HepG2 (cell line): ENCODE measurements at regions not wholly inside any gene's neighbourhood (a gene's known extent, or its start where the extent isn't known, plus 50 kb on each side); places are given as distances from the start of the nearest gene placed in this dataset.

Source experiments
- ATAC-seq: fragments of 200-7000 bp; cut with Tn5 transposase; 3 replicates; pipeline ENCODE4 v1.9.1; 2020; ENCODE audit warnings: mild to moderate bottlenecking, moderate library complexity
- BruUV-seq: library from RNA; stranded (reverse); fragments of 400-500 nt; replicated peaks from 2 replicates; lab custom pipeline; 2021; lab: Mats Ljungman, UMichigan
- CTCF ChIA-PET: fragments of 300-600 bp; formaldehyde crosslinking; extraction: SDS; loops from one replicate; lab custom pipeline; 2021; ENCODE audit warnings: low total read pairs, inconsistent platforms, low intra/inter-chr PET ratio; lab: Yijun Ruan, JAX
- POLR2A ChIA-PET: fragments of 350-600 bp; sonication (Branson Sonifier 250); formaldehyde crosslinking; loops from one replicate; lab custom pipeline; 2020; ENCODE audit warnings: antibody characterized with exemption, inconsistent platforms; lab: Yijun Ruan, JAX
- DNase-seq: peaks from one replicate; pipeline ENCODE4 v3.0.0-alpha.2; 2015; ENCODE audit warnings: low spot score
- FAIRE-seq: peaks from 3 replicates; lab custom pipeline; 2011; peaks lifted over from hg19 to GRCh38; lab: Jason Lieb, UNC
- H2AFZ ChIP-seq: one replicate; pipeline ENCODE4 v1.6.1; 2011; ENCODE audit warnings: low read length, inconsistent platforms
- H3K27ac ChIP-seq: fragments of 300-600 bp; 3 replicates; pipeline ENCODE4 v1.8.0; 2011; ENCODE audit warnings: mixed run types, mild to moderate bottlenecking, mixed read lengths, low read length, inconsistent platforms; ENCODE audit not compliant: insufficient read depth; ENCODE audit errors: extremely low read length
- H3K27me3 ChIP-seq, 2 experiments: fragments of 200-600 bp in 1 of 2; 2 replicates in 1 of 2; 3 replicates in 1 of 2; pipeline versions ENCODE4 v1.6.0 to v1.8.0; 2011; ENCODE audit warnings: low read length in 2 of 2, mild to moderate bottlenecking in 2 of 2, moderate library complexity in 2 of 2, inconsistent platforms in 1 of 2; ENCODE audit not compliant: insufficient read depth in 2 of 2, control insufficient read depth in 1 of 2
- H3K36me3 ChIP-seq, 2 experiments: fragments of 200-600 bp in 1 of 2; replicated peaks in 1 of 2; 2 replicates in 1 of 2; 3 replicates in 1 of 2; pipeline versions ENCODE4 v1.5.1 to v1.8.0; 2011; ENCODE audit warnings: low read length in 2 of 2, inconsistent platforms in 1 of 2; ENCODE audit not compliant: insufficient read depth in 2 of 2, control insufficient read depth in 1 of 2
- H3K4me1 ChIP-seq: 2 replicates; pipeline ENCODE4 v1.5.1; 2012; ENCODE audit warnings: low read length, inconsistent platforms; ENCODE audit not compliant: insufficient read depth
- H3K4me2 ChIP-seq: 2 replicates; pipeline ENCODE4 v1.6.0; 2011; ENCODE audit warnings: low read depth, low read length, inconsistent platforms
- H3K4me3 ChIP-seq, 3 experiments: fragments of 200-600 bp in 1 of 3; sonication (generic), shearing (Covaris generic) in 1 of 3; replicated peaks in 1 of 3; 2 replicates each; pipeline ENCODE4 v1.5.1; 2011 to 2016; ENCODE audit warnings: low read length in 3 of 3, inconsistent platforms in 2 of 3, low read depth in 2 of 3, mild to moderate bottlenecking in 2 of 3, control low read depth in 1 of 3, mixed read lengths in 1 of 3; ENCODE audit not compliant: insufficient read depth in 1 of 3
- H3K79me2 ChIP-seq: one replicate; pipeline ENCODE4 v1.6.1; 2011; ENCODE audit warnings: low read length, inconsistent platforms; ENCODE audit not compliant: insufficient read depth
- H3K9ac ChIP-seq: 2 replicates; pipeline ENCODE4 v1.6.0; 2011; ENCODE audit warnings: mild to moderate bottlenecking, low read depth, low read length, inconsistent platforms; ENCODE audit not compliant: insufficient read depth
- H3K9me3 ChIP-seq: 2 replicates; pipeline ENCODE4 v1.5.1; 2012; ENCODE audit warnings: mild to moderate bottlenecking, low read length
- H4K20me1 ChIP-seq: 2 replicates; pipeline ENCODE4 v1.6.0; 2011; ENCODE audit warnings: inconsistent platforms, mild to moderate bottlenecking, low read length, moderate library complexity; ENCODE audit not compliant: insufficient read depth
- BORCS8-MEF2B ChIP-seq: sonication (generic); formaldehyde crosslinking; IDR thresholded peaks from 2 replicates; pipeline ENCODE4 v1.8.0; 2022; ENCODE audit warnings: mild to moderate bottlenecking, missing genetic modification reagents
- FOXJ3 ChIP-seq: sonication (generic); formaldehyde crosslinking; IDR thresholded peaks from 2 replicates; pipeline ENCODE4 v1.4.0; 2020; ENCODE audit warnings: missing genetic modification reagents, mild to moderate bottlenecking, borderline replicate concordance
- IRX3 ChIP-seq: sonication (generic); formaldehyde crosslinking; IDR thresholded peaks from 2 replicates; pipeline ENCODE4 v1.8.1; 2023; ENCODE audit warnings: mild to moderate bottlenecking, low read depth, missing genetic modification reagents, borderline replicate concordance
- KDM3A ChIP-seq: IDR thresholded peaks from 2 replicates; pipeline ENCODE4 v1.6.1; 2018; ENCODE audit warnings: low read depth, missing compliant biosample characterization
- MEIS2 ChIP-seq: sonication (generic); formaldehyde crosslinking; IDR thresholded peaks from 2 replicates; pipeline ENCODE4 v1.9.0; 2021; ENCODE audit warnings: mild to moderate bottlenecking, missing genetic modification reagents
- MYNN ChIP-seq: sonication (generic); formaldehyde crosslinking; IDR thresholded peaks from 2 replicates; pipeline ENCODE4 v1.4.0; 2020; ENCODE audit warnings: mild to moderate bottlenecking, low read depth, missing genetic modification reagents
- NPAS2 ChIP-seq: sonication (generic); formaldehyde crosslinking; IDR thresholded peaks from 2 replicates; pipeline ENCODE4 v1.8.0; 2022; ENCODE audit warnings: mild to moderate bottlenecking, missing genetic modification reagents, borderline replicate concordance
- PCBP2 ChIP-seq: fragments of 200-400 bp; formaldehyde crosslinking; optimal IDR thresholded peaks from 2 replicates; pipeline ENCODE3; 2018; ENCODE audit warnings: low read length, low read depth; ENCODE audit not compliant: poor library complexity, severe bottlenecking
- PHF21A ChIP-seq: sonication (generic); formaldehyde crosslinking; IDR thresholded peaks from 2 replicates; pipeline ENCODE4 v1.5.0; 2020; ENCODE audit warnings: mild to moderate bottlenecking, missing genetic modification reagents
- XBP1 ChIP-seq: sonication (generic); formaldehyde crosslinking; IDR thresholded peaks from 2 replicates; pipeline ENCODE4 v1.5.0; 2020; ENCODE audit warnings: missing genetic modification reagents
- ZBTB7A ChIP-seq: sonication (generic); formaldehyde crosslinking; IDR thresholded peaks from 2 replicates; pipeline ENCODE4 v1.8.0; 2022; ENCODE audit warnings: mild to moderate bottlenecking, missing genetic modification reagents
- ZNF720 ChIP-seq: sonication (generic); formaldehyde crosslinking; IDR thresholded peaks from 2 replicates; pipeline ENCODE4 v1.4.0; 2020; ENCODE audit warnings: missing genetic modification reagents
- WGBS: methylation state at CpG from one replicate; pipeline ENCODE4 v1.1.6; 2017; ENCODE audit warnings: low lambda C conversion rate; 5-methylcytosine and 5-hydroxymethylcytosine counted together
- in situ Hi-C: cut with HindIII; loops from 2 replicates; pipeline ENCODE4 v1.10.0; 2017; ENCODE audit warnings: low pct_unique_long_range_greater_than_20kb; ENCODE audit not compliant: extremely low pct_ligation_motif_present
- intact Hi-C: fragments of 100-400 bp; cut with micrococcal nuclease; formaldehyde crosslinking; loops from one replicate; pipeline ENCODE4 v1.10.0; 2022; ENCODE audit not compliant: unreplicated experiment
- TF ChIP-seq, protein P1 (sequence below): sonication (generic); formaldehyde crosslinking; IDR thresholded peaks from 2 replicates; pipeline ENCODE4 v1.4.0; 2020; ENCODE audit warnings: missing genetic modification reagents
- TF ChIP-seq, protein P2 (sequence below): sonication (generic); formaldehyde crosslinking; IDR thresholded peaks from 2 replicates; pipeline ENCODE4 v1.5.1; 2020; ENCODE audit warnings: missing genetic modification reagents, mild to moderate bottlenecking, borderline replicate concordance
- TF ChIP-seq, protein P3 (sequence below): IDR thresholded peaks from 2 replicates; pipeline ENCODE4 v1.6.1; 2018; ENCODE audit warnings: missing genetic modification reagents

DNA sequence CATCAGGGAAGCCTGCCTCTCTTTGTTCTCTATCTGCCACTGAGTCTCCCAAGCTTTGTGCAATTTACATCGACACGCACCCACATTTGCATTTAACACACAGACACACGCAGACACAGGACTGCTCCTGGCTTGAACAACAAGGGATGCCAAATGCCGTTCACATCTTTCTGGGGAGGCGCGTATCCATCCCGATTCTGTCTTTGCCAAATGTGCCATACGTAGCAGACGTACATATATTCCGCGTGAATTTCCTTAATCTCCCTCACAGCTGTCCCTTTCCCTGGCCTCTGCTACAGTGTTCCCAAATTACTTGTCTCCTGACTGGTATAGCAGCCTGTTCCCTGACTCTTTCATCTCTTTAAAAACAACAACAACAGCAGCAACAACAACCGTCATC lies 409.5 kb downstream of the MIAT start:
- FAIRE-seq (no peak), DNase-seq (no peak), ATAC-seq (no peak)
- ChIA-PET POLR2A (no interaction called here), CTCF (no interaction called here)
- in situ Hi-C loops: no loop called here
- TF ChIP-seq IRX3 (CRISPR knock-in tag): no peak
- TF ChIP-seq PCBP2: no peak
- TF ChIP-seq, protein P1, sequence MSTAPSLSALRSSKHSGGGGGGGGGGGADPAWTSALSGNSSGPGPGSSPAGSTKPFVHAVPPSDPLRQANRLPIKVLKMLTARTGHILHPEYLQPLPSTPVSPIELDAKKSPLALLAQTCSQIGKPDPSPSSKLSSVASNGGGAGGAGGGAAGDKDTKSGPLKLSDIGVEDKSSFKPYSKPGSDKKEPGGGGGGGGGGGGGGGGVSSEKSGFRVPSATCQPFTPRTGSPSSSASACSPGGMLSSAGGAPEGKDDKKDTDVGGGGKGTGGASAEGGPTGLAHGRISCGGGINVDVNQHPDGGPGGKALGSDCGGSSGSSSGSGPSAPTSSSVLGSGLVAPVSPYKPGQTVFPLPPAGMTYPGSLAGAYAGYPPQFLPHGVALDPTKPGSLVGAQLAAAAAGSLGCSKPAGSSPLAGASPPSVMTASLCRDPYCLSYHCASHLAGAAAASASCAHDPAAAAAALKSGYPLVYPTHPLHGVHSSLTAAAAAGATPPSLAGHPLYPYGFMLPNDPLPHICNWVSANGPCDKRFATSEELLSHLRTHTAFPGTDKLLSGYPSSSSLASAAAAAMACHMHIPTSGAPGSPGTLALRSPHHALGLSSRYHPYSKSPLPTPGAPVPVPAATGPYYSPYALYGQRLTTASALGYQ (CRISPR knock-in tag): no peak
- TF ChIP-seq ZNF720 (CRISPR knock-in tag): no peak
- TF ChIP-seq XBP1 (CRISPR knock-in tag): no peak
- no peak for TF ChIP-seq KDM3A
- TF ChIP-seq MEIS2 (CRISPR knock-in tag): no peak
- TF ChIP-seq MYNN (CRISPR knock-in tag): no peak
- no peak for TF ChIP-seq ZBTB7A (CRISPR knock-in tag)
- no peak for TF ChIP-seq BORCS8-MEF2B (CRISPR knock-in tag)
- no peak for TF ChIP-seq NPAS2 (CRISPR knock-in tag)
- TF ChIP-seq, protein P2, sequence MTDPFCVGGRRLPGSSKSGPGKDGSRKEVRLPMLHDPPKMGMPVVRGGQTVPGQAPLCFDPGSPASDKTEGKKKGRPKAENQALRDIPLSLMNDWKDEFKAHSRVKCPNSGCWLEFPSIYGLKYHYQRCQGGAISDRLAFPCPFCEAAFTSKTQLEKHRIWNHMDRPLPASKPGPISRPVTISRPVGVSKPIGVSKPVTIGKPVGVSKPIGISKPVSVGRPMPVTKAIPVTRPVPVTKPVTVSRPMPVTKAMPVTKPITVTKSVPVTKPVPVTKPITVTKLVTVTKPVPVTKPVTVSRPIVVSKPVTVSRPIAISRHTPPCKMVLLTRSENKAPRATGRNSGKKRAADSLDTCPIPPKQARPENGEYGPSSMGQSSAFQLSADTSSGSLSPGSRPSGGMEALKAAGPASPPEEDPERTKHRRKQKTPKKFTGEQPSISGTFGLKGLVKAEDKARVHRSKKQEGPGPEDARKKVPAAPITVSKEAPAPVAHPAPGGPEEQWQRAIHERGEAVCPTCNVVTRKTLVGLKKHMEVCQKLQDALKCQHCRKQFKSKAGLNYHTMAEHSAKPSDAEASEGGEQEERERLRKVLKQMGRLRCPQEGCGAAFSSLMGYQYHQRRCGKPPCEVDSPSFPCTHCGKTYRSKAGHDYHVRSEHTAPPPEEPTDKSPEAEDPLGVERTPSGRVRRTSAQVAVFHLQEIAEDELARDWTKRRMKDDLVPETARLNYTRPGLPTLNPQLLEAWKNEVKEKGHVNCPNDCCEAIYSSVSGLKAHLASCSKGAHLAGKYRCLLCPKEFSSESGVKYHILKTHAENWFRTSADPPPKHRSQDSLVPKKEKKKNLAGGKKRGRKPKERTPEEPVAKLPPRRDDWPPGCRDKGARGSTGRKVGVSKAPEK (CRISPR knock-in tag): no peak
- no peak for TF ChIP-seq FOXJ3
- TF ChIP-seq PHF21A: no peak
- TF ChIP-seq, protein P3, sequence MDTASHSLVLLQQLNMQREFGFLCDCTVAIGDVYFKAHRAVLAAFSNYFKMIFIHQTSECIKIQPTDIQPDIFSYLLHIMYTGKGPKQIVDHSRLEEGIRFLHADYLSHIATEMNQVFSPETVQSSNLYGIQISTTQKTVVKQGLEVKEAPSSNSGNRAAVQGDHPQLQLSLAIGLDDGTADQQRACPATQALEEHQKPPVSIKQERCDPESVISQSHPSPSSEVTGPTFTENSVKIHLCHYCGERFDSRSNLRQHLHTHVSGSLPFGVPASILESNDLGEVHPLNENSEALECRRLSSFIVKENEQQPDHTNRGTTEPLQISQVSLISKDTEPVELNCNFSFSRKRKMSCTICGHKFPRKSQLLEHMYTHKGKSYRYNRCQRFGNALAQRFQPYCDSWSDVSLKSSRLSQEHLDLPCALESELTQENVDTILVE (CRISPR knock-in tag): no peak
- no peaks in the 10 kb centered on the region for H3K9me3 ChIP-seq
- no peaks in the 10 kb centered on the region for H3K36me3 ChIP-seq
- intact Hi-C loops: no loop called here
- no peak overlapping the region for H3K4me2 ChIP-seq
- H3K27me3 ChIP-seq: no peaks in the 10 kb centered on the region
- H3K27ac ChIP-seq: no peak overlapping the region
- BruUV-seq: no TSS peak
- 45% methylated on average over 12 of the region's 12 CpGs for WGBS
- no peaks in the 10 kb centered on the region for H3K79me2 ChIP-seq
- no peak overlapping the region for H3K4me3 ChIP-seq
- H3K9ac ChIP-seq: no peak overlapping the region
- peaks cover 9% of the 10 kb centered on the region; the same call in 1 of the 2 replicates for H3K4me1 ChIP-seq
- no peaks in the 10 kb centered on the region for H4K20me1 ChIP-seq
- H2AFZ ChIP-seq: no peak overlapping the region
